Mesenchymal stem cell (in vitro differentiated cells and primary cell): ENCODE measurements at regions not wholly inside any gene's neighbourhood (a gene's known extent, or its start where the extent isn't known, plus 50 kb on each side); places are given as distances from the start of the nearest gene placed in this dataset.
"Not testable (repeated sequence)": the region's sequence is repeated elsewhere in the genome, so short reads cannot be mapped to it uniquely, and the experiment has no call there.

Experiments
- DNase-seq: peaks from one replicate; pipeline ENCODE4 v3.0.0-alpha.2; 2013
- H2AFZ ChIP-seq: one replicate; pipeline ENCODE4 v1.6.1; 2013; ENCODE audit warnings: low read depth, mild to moderate bottlenecking, control low read depth, inconsistent platforms, low read length, moderate library complexity
- H2AK5ac ChIP-seq: 2 replicates; pipeline ENCODE4 v1.6.1; 2013; ENCODE audit warnings: low read length, moderate library complexity, mild to moderate bottlenecking, inconsistent platforms; ENCODE audit not compliant: severe bottlenecking
- H2BK120ac ChIP-seq: one replicate; pipeline ENCODE4 v1.6.1; 2013; ENCODE audit warnings: low read depth, mild to moderate bottlenecking, inconsistent platforms, low read length, moderate library complexity
- H2BK12ac ChIP-seq, 2 experiments: one replicate each; pipeline ENCODE4 v1.6.1; 2013; ENCODE audit warnings: inconsistent platforms in 2 of 2, low read length in 2 of 2, mild to moderate bottlenecking in 2 of 2, moderate library complexity in 2 of 2, control low read depth in 1 of 2
- H2BK15ac ChIP-seq: one replicate; pipeline ENCODE4 v1.6.1; 2013; ENCODE audit warnings: mild to moderate bottlenecking, low read depth, inconsistent platforms; ENCODE audit not compliant: poor library complexity, severe bottlenecking
- H2BK5ac ChIP-seq: 2 replicates; pipeline ENCODE4 v1.6.1; 2013; ENCODE audit warnings: low read depth, mild to moderate bottlenecking, low read length, control low read depth, inconsistent platforms; ENCODE audit not compliant: poor library complexity, severe bottlenecking
- H3K14ac ChIP-seq, 2 experiments: one replicate each; pipeline ENCODE4 v1.6.1; 2013; ENCODE audit warnings: inconsistent platforms in 2 of 2, low read length in 2 of 2, control low read depth in 1 of 2, mild to moderate bottlenecking in 1 of 2, moderate library complexity in 1 of 2
- H3K18ac ChIP-seq, 2 experiments: one replicate each; pipeline ENCODE4 v1.6.1; 2013; ENCODE audit warnings: inconsistent platforms in 2 of 2, low read length in 2 of 2, control low read depth in 1 of 2, low read depth in 1 of 2, mild to moderate bottlenecking in 1 of 2
- H3K23ac ChIP-seq, 2 experiments: one replicate each; pipeline ENCODE4 v1.6.1; 2013; ENCODE audit warnings: inconsistent platforms in 2 of 2, low read length in 2 of 2, mild to moderate bottlenecking in 2 of 2, moderate library complexity in 2 of 2, control low read depth in 1 of 2
- H3K27ac ChIP-seq: 2 replicates; pipeline ENCODE4 v1.5.1; 2013; ENCODE audit warnings: mild to moderate bottlenecking, moderate library complexity, low read length, control low read depth, inconsistent platforms; ENCODE audit not compliant: poor library complexity, severe bottlenecking
- H3K27me3 ChIP-seq, 2 experiments: 2 replicates each; pipeline versions ENCODE4 v1.6.1 to v1.7.0; 2013; ENCODE audit warnings: low read length in 2 of 2, mild to moderate bottlenecking in 2 of 2, moderate library complexity in 2 of 2, control low read depth in 1 of 2, inconsistent platforms in 1 of 2; ENCODE audit not compliant: control insufficient read depth in 1 of 2, insufficient read depth in 1 of 2
- H3K36me3 ChIP-seq, 2 experiments: 2 replicates each; pipeline versions ENCODE4 v1.6.1 to v1.7.0; 2013; ENCODE audit warnings: low read length in 2 of 2, control low read depth in 1 of 2, inconsistent platforms in 1 of 2, low read depth in 1 of 2, mild to moderate bottlenecking in 1 of 2; ENCODE audit not compliant: insufficient read depth in 2 of 2, control insufficient read depth in 1 of 2
- H3K4ac ChIP-seq, 2 experiments: one replicate each; pipeline ENCODE4 v1.6.1; 2013; ENCODE audit warnings: inconsistent platforms in 2 of 2, low read length in 2 of 2, mild to moderate bottlenecking in 2 of 2, moderate library complexity in 2 of 2, control low read depth in 1 of 2, low read depth in 1 of 2
- H3K4me1 ChIP-seq: 2 replicates; pipeline ENCODE4 v1.6.1; 2013; ENCODE audit warnings: low read depth, low read length, control low read depth; ENCODE audit not compliant: control insufficient read depth, insufficient read depth
- H3K4me2 ChIP-seq: 2 replicates; pipeline ENCODE4 v1.6.1; 2013; ENCODE audit warnings: low read length, mild to moderate bottlenecking, inconsistent platforms; ENCODE audit not compliant: poor library complexity, severe bottlenecking
- H3K4me3 ChIP-seq, 2 experiments: 2 replicates each; pipeline versions ENCODE4 v1.5.1 to v1.7.0; 2013; ENCODE audit warnings: low read length in 2 of 2, mild to moderate bottlenecking in 2 of 2, control low read depth in 1 of 2, low read depth in 1 of 2; ENCODE audit not compliant: insufficient read depth in 1 of 2
- H3K79me1 ChIP-seq: replicated peaks from 2 replicates; pipeline ENCODE4 v1.6.1; 2013; ENCODE audit warnings: mild to moderate bottlenecking, control low read depth, low read length, inconsistent platforms; ENCODE audit not compliant: poor library complexity, severe bottlenecking
- H3K9ac ChIP-seq: 2 replicates; pipeline ENCODE4 v1.7.0; 2013; ENCODE audit warnings: mild to moderate bottlenecking, low read length, moderate library complexity
- H3K9me3 ChIP-seq: 2 replicates; pipeline ENCODE4 v1.7.0; 2013; ENCODE audit warnings: mild to moderate bottlenecking, low read length; ENCODE audit not compliant: control insufficient read depth
- H4K8ac ChIP-seq: one replicate; pipeline ENCODE4 v1.6.1; 2013; ENCODE audit warnings: inconsistent platforms, mild to moderate bottlenecking, low read length, moderate library complexity
- H4K91ac ChIP-seq: one replicate; pipeline ENCODE4 v1.6.1; 2013; ENCODE audit warnings: mild to moderate bottlenecking, low read length, inconsistent platforms
- WGBS: methylation state at CpG from one replicate; pipeline ENCODE4 v1.1.7; 2013; ENCODE audit warnings: mixed read lengths; 5-methylcytosine and 5-hydroxymethylcytosine counted together

DNA sequence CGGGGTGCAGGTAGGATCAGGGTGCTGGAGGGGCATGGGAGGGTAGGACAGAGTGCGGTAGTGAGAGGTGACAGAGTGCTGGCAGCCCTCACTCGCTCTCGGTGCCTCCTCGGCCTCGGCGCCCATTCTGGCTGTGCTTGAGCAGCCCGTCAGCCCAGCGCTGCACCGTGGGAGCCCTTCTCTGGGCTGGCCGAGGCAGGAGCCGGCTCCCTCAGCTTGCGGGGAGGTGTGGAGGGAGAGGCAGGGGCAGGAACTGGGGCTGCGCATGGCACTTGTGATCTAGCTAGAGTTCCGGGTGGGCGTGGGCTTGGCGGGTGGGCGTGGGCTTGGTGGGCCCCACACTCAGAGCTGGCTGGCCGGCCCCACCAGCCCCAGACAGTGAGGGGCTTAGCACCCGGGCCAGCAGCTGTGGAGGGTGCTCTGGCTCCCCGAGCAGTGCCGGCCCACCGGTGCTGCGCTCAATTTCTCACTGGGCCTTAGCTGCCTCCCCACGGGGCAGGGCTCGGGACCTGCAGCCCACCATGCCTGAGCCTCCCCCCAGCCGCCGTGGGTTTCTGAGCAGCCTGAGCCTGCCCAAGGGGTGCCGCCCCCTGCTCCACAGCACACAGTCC, 112.8 kb upstream of the DUSP22 start:
- H2BK5ac ChIP-seq: no peak overlapping the region
- no peak overlapping the region for H3K23ac ChIP-seq
- no peak overlapping the region for H4K8ac ChIP-seq
- no peaks in the 10 kb centered on the region for H3K9me3 ChIP-seq
- no peaks in the 10 kb centered on the region for H3K4me1 ChIP-seq
- H2BK12ac ChIP-seq: no peak overlapping the region
- H3K9ac ChIP-seq: no peak overlapping the region
- peaks cover 4 to 36% of the 10 kb centered on the region in 2 experiments for H3K27me3 ChIP-seq
- WGBS: 96% methylated on average over 29 of the region's 29 CpGs
- H3K4me2 ChIP-seq: no peak overlapping the region
- no peak overlapping the region for H3K4ac ChIP-seq
- no peak overlapping the region for H2BK120ac ChIP-seq
- no peak overlapping the region for H4K91ac ChIP-seq
- H3K36me3 ChIP-seq: no peaks in the 10 kb centered on the region
- H2BK15ac ChIP-seq: no peak overlapping the region
- H3K18ac ChIP-seq: no peak overlapping the region
- DNase-seq: no peak
- H3K14ac ChIP-seq: no peak overlapping the region
- H2AK5ac ChIP-seq: no peak overlapping the region
- H2AFZ ChIP-seq: no peak overlapping the region
- H3K27ac ChIP-seq: no peak overlapping the region
- no peak overlapping the region for H3K4me3 ChIP-seq
- no peaks in the 10 kb centered on the region for H3K79me1 ChIP-seq

DNA sequence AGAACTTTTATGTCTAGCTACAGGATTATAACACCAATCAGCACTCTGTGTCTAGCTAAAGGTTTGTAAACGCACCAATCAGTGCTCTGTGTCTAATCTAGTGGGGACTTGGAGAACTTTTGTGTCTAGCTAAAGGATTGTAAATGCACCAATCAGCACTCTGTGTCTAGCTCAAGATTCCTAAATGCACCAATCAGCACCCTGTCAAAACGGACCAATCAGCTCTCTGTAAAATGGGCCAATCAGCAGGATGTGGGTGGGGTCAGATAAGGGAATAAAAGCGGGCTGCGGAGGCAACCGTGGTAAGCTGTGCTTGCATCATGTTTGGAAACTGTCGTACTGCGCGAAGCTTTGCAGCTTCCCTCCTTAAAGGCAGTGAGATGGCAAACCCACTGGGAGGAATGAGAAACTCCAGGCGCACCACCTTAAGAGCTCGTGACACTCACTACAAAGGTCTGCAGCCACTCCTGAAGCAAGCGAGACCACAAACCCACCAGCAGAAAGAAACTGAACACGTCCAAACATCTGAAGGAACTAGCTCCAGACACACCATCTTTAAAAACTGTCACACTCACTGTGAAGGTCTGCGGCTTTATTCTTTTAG, 112.1 kb upstream of the DUSP22 start:
- not testable (repeated sequence) for H3K79me1 ChIP-seq, H3K18ac ChIP-seq, H2BK12ac ChIP-seq, DNase-seq, H3K36me3 ChIP-seq, H2BK15ac ChIP-seq, H3K9ac ChIP-seq, H4K91ac ChIP-seq, H3K4ac ChIP-seq, H3K9me3 ChIP-seq, H3K23ac ChIP-seq, H2AK5ac ChIP-seq, H3K4me2 ChIP-seq, H3K27ac ChIP-seq, H2AFZ ChIP-seq, H4K8ac ChIP-seq, H3K4me1 ChIP-seq, H2BK5ac ChIP-seq, H3K4me3 ChIP-seq, H2BK120ac ChIP-seq, H3K14ac ChIP-seq
- peaks cover 4 to 37% of the 10 kb centered on the region in 2 experiments for H3K27me3 ChIP-seq
- WGBS: 90% methylated on average over 13 of the region's 13 CpGs

DNA sequence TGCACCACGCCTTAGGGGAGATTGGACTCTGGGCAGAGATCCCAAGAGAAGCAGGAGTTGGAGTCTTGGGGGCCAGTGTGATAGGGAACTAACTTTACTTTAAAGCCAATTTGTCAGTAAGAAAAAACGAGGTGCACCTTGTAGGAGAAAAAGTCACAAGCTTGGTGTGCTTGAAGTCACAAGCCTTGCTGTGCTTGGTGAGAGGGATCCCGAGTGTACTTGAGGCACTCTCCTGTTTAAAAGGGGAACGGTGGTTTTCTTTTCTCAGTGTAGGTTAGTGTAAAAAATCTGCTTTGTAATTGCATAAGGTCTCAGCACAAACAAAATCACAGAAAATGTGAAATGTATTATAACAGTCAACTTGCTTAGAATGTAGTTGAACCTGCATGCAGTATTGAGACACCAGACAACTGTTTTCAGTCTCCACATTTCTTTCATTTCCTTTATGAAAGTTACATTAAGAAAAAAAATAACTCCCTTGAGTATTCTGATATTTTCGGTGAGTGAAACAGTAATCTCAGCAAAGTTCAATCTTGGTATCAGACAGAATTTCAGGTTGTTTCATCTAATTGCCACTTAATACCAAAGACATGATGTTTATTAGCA, 111.1 kb upstream of the DUSP22 start:
- Histone ChIP-seq H3K36me3 (no peaks in the 10 kb centered on the region), H2BK15ac (no peak overlapping the region), H3K23ac (no peak overlapping the region), H3K4ac (no peak overlapping the region), H3K9me3 (no peaks in the 10 kb centered on the region), H3K27ac (no peak overlapping the region), H4K91ac (no peak overlapping the region), H3K14ac (no peak overlapping the region), H3K79me1 (no peaks in the 10 kb centered on the region), H3K4me2 (no peak overlapping the region), H2BK5ac (no peak overlapping the region), H2BK120ac (no peak overlapping the region), H2AFZ (no peak overlapping the region), H2BK12ac (no peak overlapping the region), H2AK5ac (no peak overlapping the region), H3K18ac (no peak overlapping the region), H3K27me3 (peaks cover 4 to 45% of the 10 kb centered on the region in 2 experiments), H3K9ac (no peak overlapping the region), H3K4me1 (peaks cover under 1% of the 10 kb centered on the region), H3K4me3 (no peak overlapping the region), H4K8ac (no peak overlapping the region)
- no peak for DNase-seq
- WGBS: 63% methylated on average over 4 of the region's 5 CpGs

DNA sequence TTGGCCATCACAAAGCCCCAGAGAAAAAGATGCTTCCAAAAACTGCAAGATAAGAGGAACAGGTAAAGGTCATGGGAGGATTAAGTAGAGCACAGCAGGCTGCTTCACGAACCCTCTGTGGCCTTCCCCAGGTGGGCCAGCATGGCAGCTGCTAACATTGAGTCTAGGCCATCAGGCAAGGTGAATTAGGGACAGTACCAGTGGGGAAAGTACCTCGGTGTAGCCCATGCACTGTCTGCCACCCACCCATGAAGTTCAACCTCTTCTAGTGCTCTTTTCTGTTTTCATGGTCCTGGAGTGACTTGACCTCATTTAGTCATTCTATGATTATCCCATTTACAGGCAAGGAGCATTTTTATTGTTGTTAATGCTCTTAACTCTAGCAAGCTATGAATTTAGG, 108.6 kb upstream of the DUSP22 start:
- H3K18ac ChIP-seq: no peak overlapping the region
- H2BK120ac ChIP-seq: no peak overlapping the region
- H3K23ac ChIP-seq: no peak overlapping the region
- no peak overlapping the region for H2AK5ac ChIP-seq
- no peak for DNase-seq
- H3K4me2 ChIP-seq: no peak overlapping the region
- peaks cover 4 to 57% of the 10 kb centered on the region in 2 experiments for H3K27me3 ChIP-seq
- peak overlapping the region in 1 of 2 experiments; percentile 37 for H3K14ac ChIP-seq
- H3K4me3 ChIP-seq: no peak overlapping the region
- H3K4ac ChIP-seq: no peak overlapping the region
- H2BK12ac ChIP-seq: no peak overlapping the region
- H2AFZ ChIP-seq: no peak overlapping the region
- H3K27ac ChIP-seq: no peak overlapping the region
- no peaks in the 10 kb centered on the region for H3K9me3 ChIP-seq
- H3K4me1 ChIP-seq: peaks cover 8% of the 10 kb centered on the region
- H2BK15ac ChIP-seq: peak overlapping the region; percentile 35
- no peaks in the 10 kb centered on the region for H3K36me3 ChIP-seq
- H4K8ac ChIP-seq: no peak overlapping the region
- H4K91ac ChIP-seq: no peak overlapping the region
- no peaks in the 10 kb centered on the region for H3K79me1 ChIP-seq
- 57% methylated on average over 2 of the region's 2 CpGs for WGBS
- no peak overlapping the region for H3K9ac ChIP-seq
- no peak overlapping the region for H2BK5ac ChIP-seq
